AG09309 (cell line): ENCODE measurements at regions not wholly inside any gene's neighbourhood (a gene's known extent, or its start where the extent isn't known, plus 50 kb on each side); places are given as distances from the start of the nearest gene placed in this dataset.

ENCODE experiments used
- DNase-seq: peaks from one replicate; pipeline ENCODE4 v3.0.0-alpha.2; 2010; ENCODE audit warnings: low read depth
- H3K4me3 ChIP-seq: 2 replicates; pipeline ENCODE4 v1.5.1; 2011; ENCODE audit warnings: mild to moderate bottlenecking, low read depth, low read length, moderate library complexity; ENCODE audit not compliant: control insufficient read depth
- TF ChIP-seq, protein P1 (sequence below): IDR thresholded peaks from 2 replicates; pipeline ENCODE4 v1.5.1; 2011; ENCODE audit warnings: mild to moderate bottlenecking, low read depth, low read length, inconsistent platforms; ENCODE audit not compliant: insufficient read depth, control insufficient read depth; ENCODE audit errors: missing control alignments

GRCh38 chr5:69004127-69004526 lies 89.7 kb upstream of the SLC30A5 start:
- H3K4me3 ChIP-seq, result no peak overlapping the region
- no peak for DNase-seq
- TF ChIP-seq, protein P1, sequence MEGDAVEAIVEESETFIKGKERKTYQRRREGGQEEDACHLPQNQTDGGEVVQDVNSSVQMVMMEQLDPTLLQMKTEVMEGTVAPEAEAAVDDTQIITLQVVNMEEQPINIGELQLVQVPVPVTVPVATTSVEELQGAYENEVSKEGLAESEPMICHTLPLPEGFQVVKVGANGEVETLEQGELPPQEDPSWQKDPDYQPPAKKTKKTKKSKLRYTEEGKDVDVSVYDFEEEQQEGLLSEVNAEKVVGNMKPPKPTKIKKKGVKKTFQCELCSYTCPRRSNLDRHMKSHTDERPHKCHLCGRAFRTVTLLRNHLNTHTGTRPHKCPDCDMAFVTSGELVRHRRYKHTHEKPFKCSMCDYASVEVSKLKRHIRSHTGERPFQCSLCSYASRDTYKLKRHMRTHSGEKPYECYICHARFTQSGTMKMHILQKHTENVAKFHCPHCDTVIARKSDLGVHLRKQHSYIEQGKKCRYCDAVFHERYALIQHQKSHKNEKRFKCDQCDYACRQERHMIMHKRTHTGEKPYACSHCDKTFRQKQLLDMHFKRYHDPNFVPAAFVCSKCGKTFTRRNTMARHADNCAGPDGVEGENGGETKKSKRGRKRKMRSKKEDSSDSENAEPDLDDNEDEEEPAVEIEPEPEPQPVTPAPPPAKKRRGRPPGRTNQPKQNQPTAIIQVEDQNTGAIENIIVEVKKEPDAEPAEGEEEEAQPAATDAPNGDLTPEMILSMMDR, result no peak

GRCh38 chr5:69004676-69005075 lies 89.1 kb upstream of the SLC30A5 start:
- H3K4me3 ChIP-seq, result no peak overlapping the region
- TF ChIP-seq, protein P1, result no peak
- DNase-seq, result no peak

- H3K4me3 ChIP-seq, result no peak overlapping the region
- DNase-seq, result no peak
- TF ChIP-seq, protein P1, result no peak
Measured at GRCh38 chr5:69006030-69006429, 87.8 kb upstream of the SLC30A5 start.

- H3K4me3 ChIP-seq, result no peak overlapping the region
- TF ChIP-seq, protein P1, result no peak
- no peak for DNase-seq
Measured at GRCh38 chr5:69007163-69007562, 86.7 kb upstream of the SLC30A5 start.

GRCh38 chr5:69007726-69008368 lies 86.0 kb upstream of the SLC30A5 start:
- H3K4me3 ChIP-seq, result no peak overlapping the region
- DNase-seq, result no peak
- TF ChIP-seq, protein P1, result peak; percentile 92

GRCh38 chr5:69010476-69010875 lies 83.3 kb upstream of the SLC30A5 start:
- no peak overlapping the region for H3K4me3 ChIP-seq
- peak; percentile 58 for DNase-seq
- TF ChIP-seq, protein P1, result no peak
